ENCODE measurements at regions not wholly inside any gene's neighbourhood (a gene's known extent, or its start where the extent isn't known, plus 50 kb on each side); places are given as distances from the start of the nearest gene placed in this dataset.

DNA sequence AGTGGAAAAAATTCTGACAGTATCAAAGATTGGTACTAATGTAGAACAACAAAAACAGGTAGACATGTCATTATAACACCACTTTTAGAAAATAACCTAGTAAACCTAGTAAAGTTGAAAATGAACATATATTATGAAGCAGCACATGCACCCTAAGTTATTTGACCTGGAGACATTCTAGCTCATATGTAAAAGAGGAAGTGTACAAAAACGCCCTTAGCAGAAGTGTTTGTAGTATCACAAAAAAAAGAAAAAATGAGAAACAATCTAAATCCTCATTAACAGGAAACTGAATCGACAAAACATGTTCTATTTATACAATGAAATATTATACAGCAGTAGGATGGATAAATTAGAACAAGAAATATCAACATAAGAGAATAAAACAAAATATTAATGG lies 318.9 kb upstream of the PPP1R2C start:
- TF ChIP-seq, protein P1, sequence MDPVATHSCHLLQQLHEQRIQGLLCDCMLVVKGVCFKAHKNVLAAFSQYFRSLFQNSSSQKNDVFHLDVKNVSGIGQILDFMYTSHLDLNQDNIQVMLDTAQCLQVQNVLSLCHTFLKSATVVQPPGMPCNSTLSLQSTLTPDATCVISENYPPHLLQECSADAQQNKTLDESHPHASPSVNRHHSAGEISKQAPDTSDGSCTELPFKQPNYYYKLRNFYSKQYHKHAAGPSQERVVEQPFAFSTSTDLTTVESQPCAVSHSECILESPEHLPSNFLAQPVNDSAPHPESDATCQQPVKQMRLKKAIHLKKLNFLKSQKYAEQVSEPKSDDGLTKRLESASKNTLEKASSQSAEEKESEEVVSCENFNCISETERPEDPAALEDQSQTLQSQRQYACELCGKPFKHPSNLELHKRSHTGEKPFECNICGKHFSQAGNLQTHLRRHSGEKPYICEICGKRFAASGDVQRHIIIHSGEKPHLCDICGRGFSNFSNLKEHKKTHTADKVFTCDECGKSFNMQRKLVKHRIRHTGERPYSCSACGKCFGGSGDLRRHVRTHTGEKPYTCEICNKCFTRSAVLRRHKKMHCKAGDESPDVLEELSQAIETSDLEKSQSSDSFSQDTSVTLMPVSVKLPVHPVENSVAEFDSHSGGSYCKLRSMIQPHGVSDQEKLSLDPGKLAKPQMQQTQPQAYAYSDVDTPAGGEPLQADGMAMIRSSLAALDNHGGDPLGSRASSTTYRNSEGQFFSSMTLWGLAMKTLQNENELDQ (tag by site-specific recombination; IDR thresholded peaks at IDR 0.05; ENCODE audit: low read depth) = no peak
- TF ChIP-seq, protein P2, sequence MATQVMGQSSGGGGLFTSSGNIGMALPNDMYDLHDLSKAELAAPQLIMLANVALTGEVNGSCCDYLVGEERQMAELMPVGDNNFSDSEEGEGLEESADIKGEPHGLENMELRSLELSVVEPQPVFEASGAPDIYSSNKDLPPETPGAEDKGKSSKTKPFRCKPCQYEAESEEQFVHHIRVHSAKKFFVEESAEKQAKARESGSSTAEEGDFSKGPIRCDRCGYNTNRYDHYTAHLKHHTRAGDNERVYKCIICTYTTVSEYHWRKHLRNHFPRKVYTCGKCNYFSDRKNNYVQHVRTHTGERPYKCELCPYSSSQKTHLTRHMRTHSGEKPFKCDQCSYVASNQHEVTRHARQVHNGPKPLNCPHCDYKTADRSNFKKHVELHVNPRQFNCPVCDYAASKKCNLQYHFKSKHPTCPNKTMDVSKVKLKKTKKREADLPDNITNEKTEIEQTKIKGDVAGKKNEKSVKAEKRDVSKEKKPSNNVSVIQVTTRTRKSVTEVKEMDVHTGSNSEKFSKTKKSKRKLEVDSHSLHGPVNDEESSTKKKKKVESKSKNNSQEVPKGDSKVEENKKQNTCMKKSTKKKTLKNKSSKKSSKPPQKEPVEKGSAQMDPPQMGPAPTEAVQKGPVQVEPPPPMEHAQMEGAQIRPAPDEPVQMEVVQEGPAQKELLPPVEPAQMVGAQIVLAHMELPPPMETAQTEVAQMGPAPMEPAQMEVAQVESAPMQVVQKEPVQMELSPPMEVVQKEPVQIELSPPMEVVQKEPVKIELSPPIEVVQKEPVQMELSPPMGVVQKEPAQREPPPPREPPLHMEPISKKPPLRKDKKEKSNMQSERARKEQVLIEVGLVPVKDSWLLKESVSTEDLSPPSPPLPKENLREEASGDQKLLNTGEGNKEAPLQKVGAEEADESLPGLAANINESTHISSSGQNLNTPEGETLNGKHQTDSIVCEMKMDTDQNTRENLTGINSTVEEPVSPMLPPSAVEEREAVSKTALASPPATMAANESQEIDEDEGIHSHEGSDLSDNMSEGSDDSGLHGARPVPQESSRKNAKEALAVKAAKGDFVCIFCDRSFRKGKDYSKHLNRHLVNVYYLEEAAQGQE (tag by site-specific recombination; IDR thresholded peaks at IDR 0.05) = no peak
- TF ChIP-seq, protein P3, sequence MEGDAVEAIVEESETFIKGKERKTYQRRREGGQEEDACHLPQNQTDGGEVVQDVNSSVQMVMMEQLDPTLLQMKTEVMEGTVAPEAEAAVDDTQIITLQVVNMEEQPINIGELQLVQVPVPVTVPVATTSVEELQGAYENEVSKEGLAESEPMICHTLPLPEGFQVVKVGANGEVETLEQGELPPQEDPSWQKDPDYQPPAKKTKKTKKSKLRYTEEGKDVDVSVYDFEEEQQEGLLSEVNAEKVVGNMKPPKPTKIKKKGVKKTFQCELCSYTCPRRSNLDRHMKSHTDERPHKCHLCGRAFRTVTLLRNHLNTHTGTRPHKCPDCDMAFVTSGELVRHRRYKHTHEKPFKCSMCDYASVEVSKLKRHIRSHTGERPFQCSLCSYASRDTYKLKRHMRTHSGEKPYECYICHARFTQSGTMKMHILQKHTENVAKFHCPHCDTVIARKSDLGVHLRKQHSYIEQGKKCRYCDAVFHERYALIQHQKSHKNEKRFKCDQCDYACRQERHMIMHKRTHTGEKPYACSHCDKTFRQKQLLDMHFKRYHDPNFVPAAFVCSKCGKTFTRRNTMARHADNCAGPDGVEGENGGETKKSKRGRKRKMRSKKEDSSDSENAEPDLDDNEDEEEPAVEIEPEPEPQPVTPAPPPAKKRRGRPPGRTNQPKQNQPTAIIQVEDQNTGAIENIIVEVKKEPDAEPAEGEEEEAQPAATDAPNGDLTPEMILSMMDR (tag by site-specific recombination; IDR thresholded peaks at IDR 0.05) = no peak
- TF ChIP-seq HOXA7 (CRISPR knock-in tag; IDR thresholded peaks at IDR 0.05; ENCODE audit: borderline replicate concordance) (no peak), TCF7L2 (IDR thresholded peaks at IDR 0.05; ENCODE audit: borderline replicate concordance, low read depth, low read length) (no peak), ZNF76 (tag by site-specific recombination; IDR thresholded peaks at IDR 0.05; ENCODE audit: borderline replicate concordance, low read depth) (no peak), ZFP41 (tag by site-specific recombination; IDR thresholded peaks at IDR 0.05; ENCODE audit: borderline replicate concordance) (no peak), ZFP3 (tag by site-specific recombination; IDR thresholded peaks at IDR 0.05; ENCODE audit: low read depth) (no peak)
- TF ChIP-seq, protein P4, sequence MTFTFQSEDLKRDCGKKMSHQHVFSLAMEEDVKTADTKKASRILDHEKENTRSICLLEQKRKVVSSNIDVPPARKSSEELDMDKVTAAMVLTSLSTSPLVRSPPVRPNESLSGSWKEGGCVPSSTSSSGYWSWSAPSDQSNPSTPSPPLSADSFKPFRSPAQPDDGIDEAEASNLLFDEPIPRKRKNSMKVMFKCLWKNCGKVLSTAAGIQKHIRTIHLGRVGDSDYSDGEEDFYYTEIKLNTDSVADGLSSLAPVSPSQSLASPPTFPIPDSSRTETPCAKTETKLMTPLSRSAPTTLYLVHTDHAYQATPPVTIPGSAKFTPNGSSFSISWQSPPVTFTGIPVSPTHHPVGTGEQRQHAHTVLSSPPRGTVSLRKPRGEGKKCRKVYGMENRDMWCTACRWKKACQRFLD (tag by site-specific recombination; IDR thresholded peaks at IDR 0.05) = no peak
